H1 (cell line): ENCODE measurements at regions not wholly inside any gene's neighbourhood (a gene's known extent, or its start where the extent isn't known, plus 50 kb on each side); places are given as distances from the start of the nearest gene placed in this dataset.

Experiments used
- ATF2 ChIP-seq: IDR thresholded peaks from 2 replicates; pipeline ENCODE4 v1.6.1; 2012; ENCODE audit warnings: low read length, inconsistent platforms
- CTCF ChIP-seq, 3 experiments: IDR thresholded peaks; 1 replicate in 2 of 3; 2 replicates in 1 of 3; pipeline versions ENCODE4 v1.5.1 to v1.6.1; 2011; ENCODE audit warnings: low read length in 3 of 3, mild to moderate bottlenecking in 3 of 3, inconsistent platforms in 2 of 3, low read depth in 1 of 3, moderate library complexity in 1 of 3; ENCODE audit not compliant: insufficient read depth in 1 of 3; ENCODE audit errors: control extremely low read depth in 1 of 3
- EZH2 ChIP-seq: fragments of 200-600 bp; sonication (generic); IDR thresholded peaks from 2 replicates; pipeline ENCODE4 v1.7.1; 2012; ENCODE audit warnings: low read depth, mild to moderate bottlenecking, moderate library complexity, low read length, inconsistent platforms; ENCODE audit not compliant: severe bottlenecking
- TCF12 ChIP-seq: IDR thresholded peaks from 2 replicates; pipeline ENCODE4 v1.6.1; 2011; ENCODE audit warnings: low read depth, mild to moderate bottlenecking, low read length

GRCh38 chr1:119312500-119312899 lies 56.1 kb upstream of the HAO2 start:
- TF ChIP-seq EZH2 = no peak
- no peak for TF ChIP-seq CTCF (IDR thresholded peaks at IDR 0.05; ENCODE audit: control extremely low read depth in 1 of 3, insufficient read depth in 1 of 3, low read depth in 1 of 3, low read length in 3 of 3)
- TF ChIP-seq TCF12 = no peak
- TF ChIP-seq ATF2 = no peak
